ENCODE measurements at regions not wholly inside any gene's neighbourhood (a gene's known extent, or its start where the extent isn't known, plus 50 kb on each side); places are given as distances from the start of the nearest gene placed in this dataset.

GRCh38 chr1:101299141-101299540, 62.3 kb downstream of the S1PR1 start:
- H3K27me3 ChIP-seq (ENCODE audit: low read depth) = no peaks in the 10 kb centered on the region
- H3K4me1 ChIP-seq = peaks cover 4% of the 10 kb centered on the region
- H3K4me3 ChIP-seq = no peak overlapping the region
- no peak for ATAC-seq
- intact Hi-C loops (cut with DNase I) = no loop called here
- no peak for TF ChIP-seq CTCF (IDR thresholded peaks at IDR 0.05)
- no peak overlapping the region for H3K27ac ChIP-seq
- no peak for DNase-seq
- H3K9me3 ChIP-seq = no peaks in the 10 kb centered on the region
- no peaks in the 10 kb centered on the region for H3K36me3 ChIP-seq

- Histone ChIP-seq H3K36me3 (no peaks in the 10 kb centered on the region), H3K4me3 (no peak overlapping the region), H3K27ac (no peak overlapping the region), H3K4me1 (peaks cover 4% of the 10 kb centered on the region), H3K9me3 (no peaks in the 10 kb centered on the region), H3K27me3 (ENCODE audit: low read depth) (no peaks in the 10 kb centered on the region)
- no peak for ATAC-seq
- intact Hi-C loops (cut with DNase I) = no loop called here
- no peak for DNase-seq
- no peak for TF ChIP-seq CTCF (IDR thresholded peaks at IDR 0.05)
Observed at GRCh38 chr1:101299710-101300109, 62.9 kb downstream of the S1PR1 start.

GRCh38 chr1:101300916-101301315, 64.1 kb downstream of the S1PR1 start:
- Histone ChIP-seq H3K9me3 (no peaks in the 10 kb centered on the region), H3K36me3 (no peaks in the 10 kb centered on the region), H3K4me1 (peaks cover 4% of the 10 kb centered on the region), H3K4me3 (no peak overlapping the region), H3K27ac (no peak overlapping the region), H3K27me3 (ENCODE audit: low read depth) (no peaks in the 10 kb centered on the region)
- no peak for DNase-seq
- ATAC-seq = no peak
- intact Hi-C loops (cut with DNase I) = no loop called here
- no peak for TF ChIP-seq CTCF (IDR thresholded peaks at IDR 0.05)

- no peak for TF ChIP-seq CTCF (IDR thresholded peaks at IDR 0.05)
- Histone ChIP-seq H3K4me3 (no peak overlapping the region), H3K27me3 (ENCODE audit: low read depth) (no peaks in the 10 kb centered on the region), H3K9me3 (no peaks in the 10 kb centered on the region), H3K36me3 (no peaks in the 10 kb centered on the region), H3K27ac (no peak overlapping the region), H3K4me1 (peaks cover 4% of the 10 kb centered on the region)
- DNase-seq (no peak), ATAC-seq (no peak)
- intact Hi-C loops (cut with DNase I) = no loop called here
Observed at GRCh38 chr1:101301446-101302057, 64.7 kb downstream of the S1PR1 start.

GRCh38 chr1:101302831-101303511, 66.2 kb downstream of the S1PR1 start:
- ATAC-seq (no peak), DNase-seq (no peak)
- no peak for TF ChIP-seq CTCF (IDR thresholded peaks at IDR 0.05)
- H3K9me3 ChIP-seq = no peaks in the 10 kb centered on the region
- intact Hi-C loops (cut with DNase I) = no loop called here
- no peaks in the 10 kb centered on the region for H3K27me3 ChIP-seq (ENCODE audit: low read depth)
- no peak overlapping the region for H3K27ac ChIP-seq
- no peak overlapping the region for H3K4me3 ChIP-seq
- no peaks in the 10 kb centered on the region for H3K36me3 ChIP-seq
- peaks cover 4% of the 10 kb centered on the region for H3K4me1 ChIP-seq
